ENCODE measurements at regions not wholly inside any gene's neighbourhood (a gene's known extent, or its start where the extent isn't known, plus 50 kb on each side); places are given as distances from the start of the nearest gene placed in this dataset.

DNA sequence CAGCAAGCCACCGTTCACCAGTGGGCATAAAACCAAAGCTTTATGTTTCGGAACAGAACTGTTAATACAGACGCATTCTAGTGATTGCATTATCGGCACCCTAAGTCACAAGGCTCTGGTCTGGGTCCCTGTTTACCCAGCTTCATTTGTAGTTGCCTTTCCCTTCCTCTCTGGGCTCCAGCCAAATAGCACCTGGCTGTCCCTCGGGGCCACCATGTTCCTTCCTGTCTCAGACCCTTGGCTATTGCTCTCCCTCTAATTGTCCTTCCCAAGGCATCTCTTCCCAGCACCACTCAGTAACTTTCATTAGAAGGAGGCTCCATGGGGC lies 75.3 kb downstream of the SDC1 start:
- H2AK5ac ChIP-seq (ENCODE audit: low read depth, low read length), result no peak overlapping the region
- no peak for FAIRE-seq
- 89% methylated on average over 5 of the region's 5 CpGs; no CpG with 5 or more reads in 1 of the 2 experiments for WGBS, 2 experiments (ENCODE audit: extremely low coverage in 1 of 2, insufficient coverage in 1 of 2, insufficient read length in 1 of 2, insufficient replicate concordance in 2 of 2, low coverage in 1 of 2, low lambda C conversion rate in 2 of 2, missing lambda C conversion rate in 1 of 2)
- peak overlapping the region; percentile 10 for H3K4ac ChIP-seq (replicated peaks; ENCODE audit: insufficient read length, low read depth, low read length)
- H2BK120ac ChIP-seq (replicated peaks; ENCODE audit: low read depth, low read length), result peak overlapping the region; percentile 71
- H3K23me2 ChIP-seq (ENCODE audit: low read depth, low read length), result no peaks in the 10 kb centered on the region
- no peaks in the 10 kb centered on the region for H4K20me1 ChIP-seq (replicated peaks in 1 of 2; ENCODE audit: control insufficient read depth in 1 of 2, insufficient read depth in 2 of 2, low read length in 2 of 2)
- H2BK5ac ChIP-seq (ENCODE audit: low read depth, low read length), result peak overlapping the region; percentile 71; the same call in 1 of the 2 replicates
- no peak overlapping the region for H4K5ac ChIP-seq (ENCODE audit: insufficient read length, low read depth, low read length)
- H2BK20ac ChIP-seq (ENCODE audit: low read length), result peak overlapping the region; percentile 91
- no peaks in the 10 kb centered on the region for H3K79me1 ChIP-seq (ENCODE audit: low read depth, low read length)
- H2AFZ ChIP-seq (ENCODE audit: low read length), result peak overlapping the region; percentile 73
- H3K27me3 ChIP-seq (replicated peaks in 1 of 4; ENCODE audit: control insufficient read depth in 3 of 4, extremely low read depth in 1 of 4, insufficient read depth in 3 of 4, low read length in 3 of 4), result no peaks in the 10 kb centered on the region
- no peak overlapping the region for H3K23ac ChIP-seq (ENCODE audit: insufficient read length)
- H3K9ac ChIP-seq (replicated peaks in 1 of 4; ENCODE audit: extremely low read depth in 1 of 4, low read depth in 3 of 4, low read length in 3 of 4), result no peak overlapping the region
- ChIA-PET POLR2A (ENCODE audit: partially characterized antibody) (interaction anchor here (1.0 kb wide), 1 partner anchor 93 kb away, joined by 3 read pairs; no protein-coding TSS in a partner anchor), CTCF (ENCODE audit: partially characterized antibody) (interaction anchor here (1.5 kb wide), 1 partner anchor 41 kb away, joined by 4 read pairs; no protein-coding TSS in a partner anchor)
- H3K79me2 ChIP-seq (ENCODE audit: control insufficient read depth in 1 of 2, insufficient read depth in 2 of 2, low read length in 2 of 2), result no peaks in the 10 kb centered on the region
- no peaks in the 10 kb centered on the region for H3K36me3 ChIP-seq (ENCODE audit: control insufficient read depth in 2 of 4, insufficient read depth in 4 of 4, low read length in 3 of 4)
- H4K91ac ChIP-seq (replicated peaks; ENCODE audit: insufficient read length, low read length), result peak overlapping the region; percentile 6
- H3K56ac ChIP-seq (replicated peaks; ENCODE audit: insufficient read length, low read depth, low read length), result no peak overlapping the region
- no peak overlapping the region for H3K14ac ChIP-seq (ENCODE audit: insufficient read length)
- H3K9me3 ChIP-seq (ENCODE audit: insufficient read depth in 2 of 2, low read depth in 1 of 2, low read length in 1 of 2), result no peaks in the 10 kb centered on the region
- peaks cover 0 to 19% (median 9%) of the 10 kb centered on the region in 4 experiments; a peak in 6 of 7 replicates for H3K4me1 ChIP-seq (replicated peaks in 1 of 4; ENCODE audit: control insufficient read depth in 3 of 4, insufficient read depth in 4 of 4, low read length in 3 of 4)
- H3K27ac ChIP-seq (ENCODE audit: low read depth, low read length), result no peak overlapping the region
- H3K4me3 ChIP-seq (ENCODE audit: extremely low read depth in 1 of 4, insufficient read depth in 2 of 4, low read depth in 3 of 4, low read length in 4 of 4), result no peak overlapping the region
- H3K18ac ChIP-seq (ENCODE audit: extremely low read depth, low read length), result no peak overlapping the region
- H2BK15ac ChIP-seq (ENCODE audit: low read length), result peak overlapping the region; percentile 36; the same call in 1 of the 2 replicates
- no peak for DNase-seq (ENCODE audit: low read depth in 1 of 2, low spot score in 2 of 2)
- H2BK12ac ChIP-seq (ENCODE audit: low read depth, low read length), result peak overlapping the region; percentile 73; the same call in 1 of the 2 replicates
- no peak overlapping the region for H4K8ac ChIP-seq (ENCODE audit: extremely low read depth, insufficient read depth, low read length)
- H3K4me2 ChIP-seq (ENCODE audit: insufficient read depth in 1 of 2, low read depth in 2 of 2, low read length in 2 of 2), result peak overlapping the region; percentile 7 to 12; a peak in 2 of 4 replicates
- TF ChIP-seq SUZ12 (IDR thresholded peaks at IDR 0.05; ENCODE audit: low read length) (no peak), RXRA (IDR thresholded peaks at IDR 0.05; ENCODE audit: insufficient read depth, low read depth, low read length) (no peak), YY1 (IDR thresholded peaks at IDR 0.05; ENCODE audit: low read depth, low read length) (no peak), HDAC6 (IDR thresholded peaks at IDR 0.05; ENCODE audit: low read depth, low read length) (no peak), BRCA1 (IDR thresholded peaks at IDR 0.05; ENCODE audit: low read depth, low read length) (no peak), TBP (IDR thresholded peaks at IDR 0.05; ENCODE audit: low read depth, low read length) (no peak), KDM5A (IDR thresholded peaks at IDR 0.05; ENCODE audit: low read length) (no peak), POLR2A (IDR thresholded peaks at IDR 0.05; ENCODE audit: control extremely low read depth in 1 of 2, low read depth in 2 of 2, low read length in 2 of 2) (no peak), ZNF274 (IDR thresholded peaks at IDR 0.05; ENCODE audit: borderline replicate concordance, extremely low read depth, low read length) (no peak), CHD1 (IDR thresholded peaks at IDR 0.05; ENCODE audit: low read depth, low read length) (no peak), E2F6 (IDR thresholded peaks at IDR 0.05) (no peak), JUN (IDR thresholded peaks at IDR 0.05; ENCODE audit: low read depth, low read length) (no peak)
- TF ChIP-seq, protein P1, sequence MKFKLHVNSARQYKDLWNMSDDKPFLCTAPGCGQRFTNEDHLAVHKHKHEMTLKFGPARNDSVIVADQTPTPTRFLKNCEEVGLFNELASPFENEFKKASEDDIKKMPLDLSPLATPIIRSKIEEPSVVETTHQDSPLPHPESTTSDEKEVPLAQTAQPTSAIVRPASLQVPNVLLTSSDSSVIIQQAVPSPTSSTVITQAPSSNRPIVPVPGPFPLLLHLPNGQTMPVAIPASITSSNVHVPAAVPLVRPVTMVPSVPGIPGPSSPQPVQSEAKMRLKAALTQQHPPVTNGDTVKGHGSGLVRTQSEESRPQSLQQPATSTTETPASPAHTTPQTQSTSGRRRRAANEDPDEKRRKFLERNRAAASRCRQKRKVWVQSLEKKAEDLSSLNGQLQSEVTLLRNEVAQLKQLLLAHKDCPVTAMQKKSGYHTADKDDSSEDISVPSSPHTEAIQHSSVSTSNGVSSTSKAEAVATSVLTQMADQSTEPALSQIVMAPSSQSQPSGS (IDR thresholded peaks at IDR 0.05; ENCODE audit: low read length), result no peak
